GM12878 (cell line): ENCODE measurements at regions not wholly inside any gene's neighbourhood (a gene's known extent, or its start where the extent isn't known, plus 50 kb on each side); places are given as distances from the start of the nearest gene placed in this dataset.

Experiments
- CHD1 ChIP-seq: IDR thresholded peaks from 2 replicates; pipeline ENCODE4 v1.6.1; 2012; ENCODE audit warnings: low read depth, low read length, improper control_type of control experiment
- CREM ChIP-seq: IDR thresholded peaks from 2 replicates; pipeline ENCODE4 v1.6.1; 2014; ENCODE audit warnings: antibody characterized with exemption, low read depth
- CTCF ChIP-seq, 3 experiments: IDR thresholded peaks in 2 of 3; conservative IDR thresholded peaks in 1 of 3; 2 replicates each; pipeline ENCODE4 v1.5.1; 2011; ENCODE audit warnings: low read depth in 3 of 3, low read length in 3 of 3, mild to moderate bottlenecking in 3 of 3, control low read depth in 2 of 3, moderate library complexity in 2 of 3, inconsistent platforms in 1 of 3, mixed read lengths in 1 of 3; ENCODE audit not compliant: control insufficient read depth in 2 of 3, insufficient read depth in 1 of 3; ENCODE audit errors: extremely low read depth in 1 of 3
- EGR1 ChIP-seq, 2 experiments: IDR thresholded peaks; 1 replicate in 1 of 2; 2 replicates in 1 of 2; pipeline ENCODE4 v1.6.1; 2011 to 2012; ENCODE audit warnings: low read depth in 2 of 2, low read length in 2 of 2, borderline replicate concordance in 1 of 2, mild to moderate bottlenecking in 1 of 2, moderate library complexity in 1 of 2
- IKZF2 ChIP-seq, 2 experiments: fragments of 450-650 bp; IDR thresholded peaks; 2 replicates each; pipeline ENCODE4 v1.6.1; 2017; ENCODE audit warnings: mild to moderate bottlenecking in 2 of 2, moderate library complexity in 2 of 2
- NFYA ChIP-seq: IDR thresholded peaks from 2 replicates; pipeline ENCODE4 v1.6.1; 2011; ENCODE audit warnings: low read depth, mild to moderate bottlenecking, low read length, improper control_type of control experiment, borderline replicate concordance
- POU2F2 ChIP-seq: IDR thresholded peaks from 3 replicates; pipeline ENCODE4 v1.6.1; 2011; ENCODE audit warnings: low read depth, mild to moderate bottlenecking, low read length, borderline replicate concordance
- TBL1XR1 ChIP-seq: IDR thresholded peaks from 2 replicates; pipeline ENCODE4 v1.6.1; 2012; ENCODE audit warnings: low read depth, low read length, improper control_type of control experiment
- ZNF217 ChIP-seq: fragments of 450-650 bp; IDR thresholded peaks from 2 replicates; pipeline ENCODE4 v1.6.1; 2017; ENCODE audit warnings: antibody characterized with exemption, mild to moderate bottlenecking
- TF ChIP-seq, protein P1 (sequence below): fragments of 450-650 bp; formaldehyde crosslinking; IDR thresholded peaks from 2 replicates; pipeline ENCODE4 v1.5.0; 2022; ENCODE audit warnings: mild to moderate bottlenecking, missing genetic modification characterization

GRCh38 chr5:147015405-147015804, 136.8 kb upstream of the PPP2R2B start:
- TF ChIP-seq, protein P1, sequence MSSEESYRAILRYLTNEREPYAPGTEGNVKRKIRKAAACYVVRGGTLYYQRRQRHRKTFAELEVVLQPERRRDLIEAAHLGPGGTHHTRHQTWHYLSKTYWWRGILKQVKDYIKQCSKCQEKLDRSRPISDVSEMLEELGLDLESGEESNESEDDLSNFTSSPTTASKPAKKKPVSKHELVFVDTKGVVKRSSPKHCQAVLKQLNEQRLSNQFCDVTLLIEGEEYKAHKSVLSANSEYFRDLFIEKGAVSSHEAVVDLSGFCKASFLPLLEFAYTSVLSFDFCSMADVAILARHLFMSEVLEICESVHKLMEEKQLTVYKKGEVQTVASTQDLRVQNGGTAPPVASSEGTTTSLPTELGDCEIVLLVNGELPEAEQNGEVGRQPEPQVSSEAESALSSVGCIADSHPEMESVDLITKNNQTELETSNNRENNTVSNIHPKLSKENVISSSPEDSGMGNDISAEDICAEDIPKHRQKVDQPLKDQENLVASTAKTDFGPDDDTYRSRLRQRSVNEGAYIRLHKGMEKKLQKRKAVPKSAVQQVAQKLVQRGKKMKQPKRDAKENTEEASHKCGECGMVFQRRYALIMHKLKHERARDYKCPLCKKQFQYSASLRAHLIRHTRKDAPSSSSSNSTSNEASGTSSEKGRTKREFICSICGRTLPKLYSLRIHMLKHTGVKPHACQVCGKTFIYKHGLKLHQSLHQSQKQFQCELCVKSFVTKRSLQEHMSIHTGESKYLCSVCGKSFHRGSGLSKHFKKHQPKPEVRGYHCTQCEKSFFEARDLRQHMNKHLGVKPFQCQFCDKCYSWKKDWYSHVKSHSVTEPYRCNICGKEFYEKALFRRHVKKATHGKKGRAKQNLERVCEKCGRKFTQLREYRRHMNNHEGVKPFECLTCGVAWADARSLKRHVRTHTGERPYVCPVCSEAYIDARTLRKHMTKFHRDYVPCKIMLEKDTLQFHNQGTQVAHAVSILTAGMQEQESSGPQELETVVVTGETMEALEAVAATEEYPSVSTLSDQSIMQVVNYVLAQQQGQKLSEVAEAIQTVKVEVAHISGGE = no peak
- TF ChIP-seq NFYA (no peak), CTCF (IDR thresholded peaks at IDR 0.05 in 2 of 3, conservative IDR thresholded peaks at IDR 0.05 in 1 of 3; ENCODE audit: control insufficient read depth in 2 of 3, extremely low read depth in 1 of 3, insufficient read depth in 1 of 3, low read depth in 3 of 3, low read length in 3 of 3) (no peak), CHD1 (no peak), TBL1XR1 (no peak), CREM (no peak), EGR1 (IDR thresholded peaks at IDR 0.05; ENCODE audit: borderline replicate concordance in 1 of 2, low read depth in 2 of 2, low read length in 2 of 2) (no peak), IKZF2 (IDR thresholded peaks at IDR 0.05) (no peak), POU2F2 (no peak), ZNF217 (no peak)
